Keratinocyte (primary cell): ENCODE measurements at regions not wholly inside any gene's neighbourhood (a gene's known extent, or its start where the extent isn't known, plus 50 kb on each side); places are given as distances from the start of the nearest gene placed in this dataset.

Experiments used
- CTCF ChIP-seq, 3 experiments: IDR thresholded peaks in 1 of 3; conservative IDR thresholded peaks in 1 of 3; optimal IDR thresholded peaks in 1 of 3; 2 replicates in 2 of 3; 3 replicates in 1 of 3; pipeline versions ENCODE3 to v1.5.1; 2011; ENCODE audit warnings: low read length in 3 of 3, mild to moderate bottlenecking in 3 of 3, moderate library complexity in 2 of 3, control low read depth in 1 of 3, inconsistent platforms in 1 of 3; ENCODE audit not compliant: insufficient read depth in 2 of 3; ENCODE audit errors: extremely low read depth in 1 of 3
- EZH2 ChIP-seq: IDR thresholded peaks from one replicate; pipeline ENCODE4 v1.6.1; 2012; ENCODE audit warnings: inconsistent platforms, mild to moderate bottlenecking, low read length, moderate library complexity

GRCh38 chr2:9757501-9758264 is 85.6 kb upstream of the TAF1B start:
- TF ChIP-seq CTCF (optimal IDR thresholded peaks at IDR 0.05 in 1 of 3, IDR thresholded peaks at IDR 0.05 in 1 of 3, conservative IDR thresholded peaks at IDR 0.05 in 1 of 3; ENCODE audit: extremely low read depth in 1 of 3, insufficient read depth in 2 of 3, low read length in 3 of 3), result peak in 1 of 3 experiments; percentile 5
- TF ChIP-seq EZH2, result no peak
